ENCODE measurements at regions not wholly inside any gene's neighbourhood (a gene's known extent, or its start where the extent isn't known, plus 50 kb on each side); places are given as distances from the start of the nearest gene placed in this dataset.

- Mint-ChIP-seq H3K9me3 (ENCODE audit: unreplicated experiment) (no peaks in the 10 kb centered on the region), H3K27ac (ENCODE audit: low read depth, unreplicated experiment) (no peak overlapping the region), H3K4me1 (ENCODE audit: insufficient read depth, unreplicated experiment) (no peaks in the 10 kb centered on the region), H3K36me3 (ENCODE audit: insufficient read depth, unreplicated experiment) (no peaks in the 10 kb centered on the region), H3K27me3 (ENCODE audit: insufficient read depth, unreplicated experiment) (peaks cover 52% of the 10 kb centered on the region), H3K4me3 (ENCODE audit: unreplicated experiment) (no peak overlapping the region)
- TF ChIP-seq, protein P1, sequence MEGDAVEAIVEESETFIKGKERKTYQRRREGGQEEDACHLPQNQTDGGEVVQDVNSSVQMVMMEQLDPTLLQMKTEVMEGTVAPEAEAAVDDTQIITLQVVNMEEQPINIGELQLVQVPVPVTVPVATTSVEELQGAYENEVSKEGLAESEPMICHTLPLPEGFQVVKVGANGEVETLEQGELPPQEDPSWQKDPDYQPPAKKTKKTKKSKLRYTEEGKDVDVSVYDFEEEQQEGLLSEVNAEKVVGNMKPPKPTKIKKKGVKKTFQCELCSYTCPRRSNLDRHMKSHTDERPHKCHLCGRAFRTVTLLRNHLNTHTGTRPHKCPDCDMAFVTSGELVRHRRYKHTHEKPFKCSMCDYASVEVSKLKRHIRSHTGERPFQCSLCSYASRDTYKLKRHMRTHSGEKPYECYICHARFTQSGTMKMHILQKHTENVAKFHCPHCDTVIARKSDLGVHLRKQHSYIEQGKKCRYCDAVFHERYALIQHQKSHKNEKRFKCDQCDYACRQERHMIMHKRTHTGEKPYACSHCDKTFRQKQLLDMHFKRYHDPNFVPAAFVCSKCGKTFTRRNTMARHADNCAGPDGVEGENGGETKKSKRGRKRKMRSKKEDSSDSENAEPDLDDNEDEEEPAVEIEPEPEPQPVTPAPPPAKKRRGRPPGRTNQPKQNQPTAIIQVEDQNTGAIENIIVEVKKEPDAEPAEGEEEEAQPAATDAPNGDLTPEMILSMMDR (IDR thresholded peaks at IDR 0.05; ENCODE audit: unreplicated experiment) = no peak
- ChIA-PET POLR2A (interaction anchor here (0.9 kb wide), 1 partner anchor 8 kb away, joined by 4 read pairs; no protein-coding TSS in a partner anchor), CTCF (interaction anchor here (0.5 kb wide), 1 partner anchor 33 kb away, joined by 4 read pairs; no protein-coding TSS in a partner anchor)
- intact Hi-C loops (cut with micrococcal nuclease) = no loop called here
- no peak for DNase-seq (ENCODE audit: unreplicated experiment)
- BruUV-seq (replicated peaks) = no TSS peak
These were observed 184.5 kb upstream of the SHH start for GRCh38 chr7:155996718-155997280.

- Mint-ChIP-seq H3K9me3 (ENCODE audit: unreplicated experiment) (no peaks in the 10 kb centered on the region), H3K4me1 (ENCODE audit: insufficient read depth, unreplicated experiment) (no peaks in the 10 kb centered on the region), H3K4me3 (ENCODE audit: unreplicated experiment) (no peak overlapping the region), H3K27ac (ENCODE audit: low read depth, unreplicated experiment) (no peak overlapping the region), H3K27me3 (ENCODE audit: insufficient read depth, unreplicated experiment) (peaks cover 52% of the 10 kb centered on the region), H3K36me3 (ENCODE audit: insufficient read depth, unreplicated experiment) (no peaks in the 10 kb centered on the region)
- POLR2A ChIA-PET = interaction anchor here (0.7 kb wide), 1 partner anchor 65 kb away, joined by 4 read pairs; no protein-coding TSS in a partner anchor
- TF ChIP-seq, protein P1 (IDR thresholded peaks at IDR 0.05; ENCODE audit: unreplicated experiment) = no peak
- CTCF ChIA-PET = no interaction called here
- BruUV-seq (replicated peaks) = no TSS peak
- DNase-seq (ENCODE audit: unreplicated experiment) = no peak
- intact Hi-C loops (cut with micrococcal nuclease) = no loop called here
These were observed 182.9 kb upstream of the SHH start for GRCh38 chr7:155995183-155995612.

GRCh38 chr7:155994279-155994811, 182.1 kb upstream of the SHH start:
- DNase-seq (ENCODE audit: unreplicated experiment) = no peak
- no peak overlapping the region for H3K4me3 Mint-ChIP-seq (ENCODE audit: unreplicated experiment)
- intact Hi-C loops (cut with micrococcal nuclease) = no loop called here
- no peaks in the 10 kb centered on the region for H3K4me1 Mint-ChIP-seq (ENCODE audit: insufficient read depth, unreplicated experiment)
- H3K27ac Mint-ChIP-seq (ENCODE audit: low read depth, unreplicated experiment) = no peak overlapping the region
- H3K27me3 Mint-ChIP-seq (ENCODE audit: insufficient read depth, unreplicated experiment) = peaks cover 52% of the 10 kb centered on the region
- ChIA-PET POLR2A (interaction anchor here (0.7 kb wide), 1 partner anchor 65 kb away, joined by 4 read pairs; no protein-coding TSS in a partner anchor), CTCF (interaction anchor here (0.5 kb wide), 1 partner anchor 197 kb away, joined by 6 read pairs; no protein-coding TSS in a partner anchor)
- BruUV-seq (replicated peaks) = no TSS peak
- no peaks in the 10 kb centered on the region for H3K9me3 Mint-ChIP-seq (ENCODE audit: unreplicated experiment)
- TF ChIP-seq, protein P1 (IDR thresholded peaks at IDR 0.05; ENCODE audit: unreplicated experiment) = no peak
- no peaks in the 10 kb centered on the region for H3K36me3 Mint-ChIP-seq (ENCODE audit: insufficient read depth, unreplicated experiment)

GRCh38 chr7:155993420-155994278, 181.4 kb upstream of the SHH start:
- H3K27ac Mint-ChIP-seq (ENCODE audit: low read depth, unreplicated experiment) = no peak overlapping the region
- H3K4me1 Mint-ChIP-seq (ENCODE audit: insufficient read depth, unreplicated experiment) = no peaks in the 10 kb centered on the region
- DNase-seq (ENCODE audit: unreplicated experiment) = no peak
- CTCF ChIA-PET = interaction anchor here (0.5 kb wide), 1 partner anchor 196 kb away, joined by 6 read pairs; no protein-coding TSS in a partner anchor
- no TSS peak for BruUV-seq (replicated peaks)
- peaks cover 52% of the 10 kb centered on the region for H3K27me3 Mint-ChIP-seq (ENCODE audit: insufficient read depth, unreplicated experiment)
- TF ChIP-seq, protein P1 (IDR thresholded peaks at IDR 0.05; ENCODE audit: unreplicated experiment) = no peak
- H3K36me3 Mint-ChIP-seq (ENCODE audit: insufficient read depth, unreplicated experiment) = no peaks in the 10 kb centered on the region
- POLR2A ChIA-PET = no interaction called here
- no peaks in the 10 kb centered on the region for H3K9me3 Mint-ChIP-seq (ENCODE audit: unreplicated experiment)
- no peak overlapping the region for H3K4me3 Mint-ChIP-seq (ENCODE audit: unreplicated experiment)
- intact Hi-C loops (cut with micrococcal nuclease) = no loop called here

Measured in MCF 10A (cell line).